NOMO-1 treated with dmso at 0.1 percent for 144 hours (cell line): ENCODE measurements at regions not wholly inside any gene's neighbourhood (a gene's known extent, or its start where the extent isn't known, plus 50 kb on each side); places are given as distances from the start of the nearest gene placed in this dataset.
"Not testable (repeated sequence)": the region's sequence is repeated elsewhere in the genome, so short reads cannot be mapped to it uniquely, and the experiment has no call there.

Experiments
- DNase-seq: peaks from one replicate; lab custom pipeline; 2025; ENCODE audit not compliant: unreplicated experiment; lab: John Stamatoyannopoulos, UW

DNA sequence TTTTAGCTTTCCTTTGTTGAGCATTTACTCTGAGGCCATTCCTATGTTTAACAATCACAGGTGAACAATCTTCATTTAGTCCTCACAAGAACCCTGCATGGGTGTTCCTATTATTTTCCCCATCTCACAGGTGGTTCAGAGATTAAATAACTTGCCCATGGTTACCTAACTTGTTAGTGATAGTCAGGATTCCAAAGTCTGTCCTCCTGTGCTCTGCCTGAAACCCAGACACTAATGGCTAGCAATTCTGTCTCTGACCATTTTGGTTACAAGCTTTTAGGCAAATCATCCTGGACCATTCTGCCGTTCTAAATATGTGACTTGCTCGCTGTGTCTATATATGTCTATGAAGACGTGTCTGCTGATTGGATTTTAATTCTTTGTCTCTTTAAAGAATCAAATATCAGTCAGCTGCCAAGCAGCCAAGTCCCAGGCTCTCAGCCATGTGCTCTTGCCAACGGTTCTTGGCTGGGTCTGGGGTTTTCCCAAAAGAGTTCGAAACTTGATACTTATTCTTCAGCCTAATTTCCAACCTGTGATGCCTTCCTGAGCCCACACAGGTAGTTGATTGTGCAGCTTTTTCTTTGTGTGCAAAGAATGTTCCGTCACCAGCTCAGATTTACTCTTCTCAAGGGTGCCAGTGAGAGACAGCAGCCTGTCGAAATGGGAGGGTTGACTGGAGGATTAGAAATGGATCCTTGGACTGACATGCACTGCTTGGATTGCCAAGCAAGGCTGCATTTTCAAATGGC, 121.7 kb downstream of the NREP start:
- DNase-seq, result no peak

DNA sequence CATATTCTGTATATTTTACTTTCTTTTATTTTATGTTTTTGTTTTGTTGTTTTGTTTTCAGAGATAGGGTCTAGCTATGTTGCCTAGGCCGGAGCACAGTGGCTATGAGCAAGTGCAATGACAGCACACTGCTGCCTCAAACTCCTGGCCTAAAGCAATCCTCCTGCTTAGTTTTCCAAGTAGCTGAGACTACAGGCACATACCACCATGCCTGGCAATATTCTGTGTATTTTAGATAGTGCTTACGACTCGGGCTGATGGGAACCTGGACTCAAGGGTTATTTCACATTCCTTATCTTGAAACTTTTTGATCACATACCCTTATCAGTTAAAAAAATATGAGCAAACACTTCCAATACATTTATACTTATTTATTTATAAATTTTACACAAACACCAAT, 119.0 kb upstream of the STARD4 start:
- DNase-seq, result no peak

DNA sequence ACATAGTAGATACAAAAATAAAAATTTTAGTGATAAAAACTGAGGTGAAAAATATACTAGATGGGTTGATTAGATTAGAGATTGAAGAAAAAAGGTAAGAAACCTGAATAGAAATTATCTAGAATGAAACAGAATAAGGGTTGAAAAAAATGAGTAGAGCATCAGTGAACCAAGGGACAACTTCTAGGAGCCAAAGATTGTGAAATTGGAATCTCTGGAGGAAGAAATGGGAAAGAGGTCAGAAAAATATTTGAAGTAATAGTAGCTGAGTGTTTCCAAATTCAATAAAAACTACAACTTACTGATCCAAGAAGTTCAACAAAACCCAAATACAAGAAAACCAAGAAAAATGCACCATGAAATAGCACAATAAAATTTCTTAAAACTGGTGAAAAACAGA, 116.6 kb upstream of the STARD4 start:
- DNase-seq, result no peak

DNA sequence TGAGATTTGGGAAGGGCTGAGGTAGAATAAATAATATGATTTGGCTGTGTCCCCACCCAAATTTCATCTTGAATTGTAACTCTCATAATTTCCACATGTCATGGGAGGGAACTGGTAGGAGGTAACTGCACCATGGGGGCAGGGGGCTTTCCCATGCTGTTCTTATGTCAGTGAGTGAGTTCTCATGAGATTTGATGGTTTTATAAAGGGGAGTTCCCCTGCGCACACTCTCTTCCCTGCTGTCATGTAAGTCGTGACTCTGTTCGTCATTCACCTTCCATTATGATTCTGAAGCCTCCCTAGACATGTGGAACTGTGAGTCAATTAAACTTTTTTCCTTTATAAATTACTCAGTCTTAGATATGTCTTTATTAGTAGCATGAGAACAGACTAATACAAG, 115.5 kb upstream of the STARD4 start:
- no peak for DNase-seq

DNA sequence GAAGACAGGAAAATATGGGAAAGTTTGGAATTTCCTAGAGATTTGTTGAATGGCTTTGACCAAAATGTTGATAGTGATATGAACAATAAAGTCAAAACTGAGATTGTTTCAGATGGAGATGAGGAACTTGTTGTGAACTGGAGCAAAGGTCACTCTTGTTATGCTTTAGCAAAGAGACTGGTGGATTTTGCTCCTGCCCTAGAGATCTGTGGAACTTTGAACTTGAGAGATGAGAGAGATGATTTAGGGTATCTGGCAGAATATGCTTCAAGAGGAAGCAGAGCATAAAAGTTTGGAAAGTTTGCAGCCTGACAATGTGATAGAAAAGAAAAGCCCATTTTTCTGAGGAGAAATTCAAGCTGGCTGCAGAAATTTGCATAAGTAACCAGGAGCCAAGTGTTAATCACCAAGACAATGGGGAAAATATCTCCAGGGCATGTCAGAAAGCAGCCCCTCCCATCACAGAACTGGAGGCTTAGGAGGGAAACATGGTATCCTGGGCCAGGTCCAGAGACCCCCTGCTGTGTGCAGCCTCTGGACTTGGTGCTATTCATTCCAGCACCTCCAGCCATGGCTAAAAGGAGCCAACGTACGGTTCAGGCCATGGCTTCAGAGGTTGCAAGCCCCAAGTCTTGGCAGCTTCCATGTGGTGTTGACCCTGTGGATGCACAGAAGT, 114.3 kb upstream of the STARD4 start:
- DNase-seq, result no peak

DNA sequence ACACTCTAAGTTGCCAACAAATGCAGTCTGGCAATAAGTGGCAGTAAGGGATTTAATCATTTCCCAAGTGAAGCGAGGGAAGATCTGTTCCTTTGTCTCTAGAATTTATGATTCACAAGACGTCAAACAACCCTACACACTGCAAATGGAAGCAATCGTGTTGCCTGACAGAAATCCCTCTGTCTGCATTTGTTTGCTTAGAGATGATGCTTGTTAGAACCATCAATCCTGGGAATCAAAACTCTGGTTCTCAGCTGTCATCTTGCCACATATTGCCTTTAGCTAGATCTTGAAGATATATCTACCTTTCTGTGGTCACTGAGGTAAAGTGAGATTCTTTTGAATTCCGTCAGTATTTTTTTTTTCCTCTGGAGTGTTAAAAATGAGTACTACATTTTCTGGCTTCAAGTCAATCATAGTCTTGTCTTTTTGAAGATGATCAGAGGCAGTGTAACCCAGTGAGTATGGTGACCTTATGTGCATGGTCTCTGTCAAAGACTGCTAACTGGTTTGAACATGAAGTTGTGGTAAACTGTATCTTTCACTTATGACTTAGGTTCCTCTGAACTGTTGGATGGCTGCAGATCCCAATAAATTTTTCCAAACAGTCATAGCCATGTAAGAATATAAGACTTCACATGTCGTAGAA, 106.4 kb upstream of the STARD4 start:
- no peak for DNase-seq

DNA sequence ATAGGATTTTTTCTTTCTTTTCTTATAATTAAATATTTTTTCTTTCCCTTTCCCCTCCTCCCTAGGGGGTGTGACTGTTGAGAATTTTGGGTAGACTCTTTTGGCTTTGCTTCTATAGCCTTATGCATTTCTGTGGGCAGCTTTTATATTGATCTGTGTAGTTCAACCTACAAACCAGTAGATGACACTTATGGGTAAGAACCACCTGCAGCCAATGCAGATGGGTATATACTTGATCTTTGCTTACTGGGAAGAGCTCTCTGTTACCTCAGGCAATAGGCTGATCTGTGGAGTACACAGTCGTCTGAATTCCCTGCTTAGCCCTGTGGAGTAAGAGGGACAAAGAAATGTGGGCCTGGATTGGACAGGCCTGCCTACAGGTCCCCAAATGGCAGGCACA, 102.7 kb upstream of the STARD4 start:
- no peak for DNase-seq

DNA sequence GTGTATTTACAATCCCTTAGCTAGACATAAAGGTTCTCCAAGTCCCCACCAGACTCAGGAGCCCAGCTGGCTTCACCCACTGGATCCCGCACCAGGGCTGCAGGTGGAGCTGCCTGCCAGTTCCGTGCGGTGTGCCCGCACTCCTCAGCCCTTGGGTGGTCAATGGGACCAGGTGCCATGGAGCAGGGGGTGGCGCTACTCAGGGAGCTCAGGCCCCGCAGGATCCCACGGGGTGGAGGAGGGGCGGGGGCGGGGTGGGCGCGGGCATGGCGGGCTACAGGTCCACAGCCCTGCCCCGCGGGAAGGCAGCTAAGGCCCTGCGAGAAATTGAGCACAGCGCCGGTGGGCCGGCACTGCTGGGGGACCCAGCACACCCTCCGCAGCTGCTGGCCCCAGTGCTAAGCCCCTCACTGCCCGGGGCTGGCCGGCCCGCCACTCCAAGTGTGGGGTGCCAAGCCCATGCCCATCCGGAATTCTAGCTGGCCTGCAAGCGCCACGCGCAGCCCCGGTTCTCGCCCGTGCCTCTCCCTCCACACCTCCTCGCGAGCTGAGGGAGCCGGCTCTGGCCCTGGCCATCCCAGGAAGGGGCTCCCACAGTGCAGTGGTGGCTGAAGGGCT, 99.8 kb upstream of the STARD4 start:
- not testable (repeated sequence) for DNase-seq

DNA sequence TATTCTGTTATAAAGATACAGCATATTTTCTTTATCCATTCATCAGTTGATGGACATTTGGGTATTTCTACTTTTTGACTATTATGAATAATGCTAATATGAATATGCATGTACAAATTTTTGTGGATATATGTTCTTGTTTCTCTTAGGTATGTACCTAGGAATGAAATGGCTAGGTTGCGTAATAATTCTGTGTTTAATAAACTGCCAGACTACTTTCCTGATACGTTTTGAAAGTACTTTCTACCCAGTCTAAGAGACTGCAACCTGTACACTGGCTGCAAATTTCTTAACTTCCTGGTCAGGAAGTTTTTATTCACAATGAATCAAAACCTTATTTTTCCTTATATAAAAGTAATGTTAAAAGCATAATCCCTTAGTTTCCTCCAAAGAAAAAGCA, 93.9 kb upstream of the STARD4 start:
- DNase-seq, result no peak

DNA sequence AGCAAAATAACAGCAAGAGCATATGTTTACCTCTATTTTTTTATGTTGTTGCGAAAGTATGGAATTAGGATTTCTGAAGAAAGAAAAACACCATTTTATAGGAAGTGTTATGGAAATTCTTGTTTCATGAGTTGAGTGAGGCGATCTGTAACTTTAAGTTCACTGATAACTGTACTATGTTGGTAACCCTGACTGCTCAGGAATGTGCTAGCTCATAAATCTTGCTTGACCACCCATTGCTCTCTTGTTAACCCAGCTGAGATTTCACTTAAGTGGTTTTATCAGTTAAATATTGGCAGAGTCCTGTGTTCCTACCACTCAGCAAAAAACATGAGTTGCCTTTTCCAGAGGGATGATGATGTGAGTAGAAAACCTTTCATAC, 91.1 kb upstream of the STARD4 start:
- no peak for DNase-seq

DNA sequence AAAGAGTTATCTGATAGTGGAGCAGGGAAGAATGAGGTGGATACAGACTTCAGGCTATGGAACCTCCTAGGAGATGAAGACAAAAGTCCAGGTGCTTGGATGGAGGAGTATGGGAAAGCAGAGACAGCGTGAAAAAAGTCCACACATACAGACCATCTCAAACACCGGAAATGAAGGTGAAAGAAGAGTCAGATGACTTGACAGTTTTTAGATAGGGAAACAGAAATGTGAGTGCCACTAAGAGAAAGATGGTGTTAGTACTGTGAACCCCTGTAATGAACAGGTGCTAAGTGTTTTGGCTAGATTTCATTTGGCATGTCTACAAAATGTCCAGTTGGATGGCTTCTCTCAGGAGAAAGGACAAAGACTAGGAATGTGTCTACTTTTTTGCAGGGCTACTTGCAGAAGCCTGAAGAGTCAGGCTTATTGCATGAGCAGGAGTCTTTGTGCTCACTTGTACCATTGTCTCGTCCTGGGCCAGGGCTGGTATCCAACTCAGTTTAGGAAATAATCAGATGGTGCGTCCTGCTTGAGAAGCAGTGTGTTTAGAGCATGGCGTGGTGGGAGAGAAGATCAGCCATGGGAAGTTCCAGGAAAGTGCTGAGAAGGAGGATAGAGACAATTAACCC, 90.6 kb upstream of the STARD4 start:
- DNase-seq, result no peak

DNA sequence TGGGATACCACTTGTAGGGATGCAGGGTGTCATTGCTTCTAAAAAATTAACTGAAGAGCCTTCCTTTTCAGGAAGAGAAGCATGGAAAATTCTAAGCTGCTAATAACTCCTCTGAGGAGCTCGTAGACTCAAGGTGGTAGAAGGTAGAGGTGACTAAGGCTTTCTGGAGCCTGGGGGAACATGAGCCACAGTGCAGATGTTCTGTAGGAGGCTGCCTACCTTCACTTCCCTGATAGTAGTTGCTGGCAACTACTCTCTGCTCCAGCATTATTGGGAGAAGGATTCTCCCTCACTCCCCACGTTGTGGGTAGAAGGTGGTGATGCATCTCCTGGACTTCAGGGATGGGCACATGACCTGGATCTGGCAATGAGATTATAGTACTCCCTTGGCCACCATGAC, 86.7 kb upstream of the STARD4 start:
- DNase-seq, result no peak

DNA sequence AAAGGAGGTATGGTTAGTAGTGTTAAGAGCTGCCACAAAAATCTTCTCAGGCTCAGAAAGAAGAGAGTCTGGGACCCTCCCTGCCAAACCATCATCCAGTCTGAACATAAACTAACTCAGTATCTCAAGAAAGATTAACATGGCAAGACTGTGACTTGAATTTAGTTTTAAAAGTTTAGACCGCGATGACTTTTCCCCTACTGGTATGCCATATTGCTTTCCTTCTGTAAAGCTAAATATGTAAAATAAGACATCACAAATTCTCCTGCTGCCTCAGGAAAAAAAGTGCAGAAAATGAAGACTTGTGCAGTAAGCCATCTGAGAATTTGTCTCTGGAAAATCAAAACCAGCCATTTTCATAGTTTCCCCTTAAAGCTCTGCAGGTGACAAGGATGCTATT, 85.2 kb upstream of the STARD4 start:
- DNase-seq, result no peak

DNA sequence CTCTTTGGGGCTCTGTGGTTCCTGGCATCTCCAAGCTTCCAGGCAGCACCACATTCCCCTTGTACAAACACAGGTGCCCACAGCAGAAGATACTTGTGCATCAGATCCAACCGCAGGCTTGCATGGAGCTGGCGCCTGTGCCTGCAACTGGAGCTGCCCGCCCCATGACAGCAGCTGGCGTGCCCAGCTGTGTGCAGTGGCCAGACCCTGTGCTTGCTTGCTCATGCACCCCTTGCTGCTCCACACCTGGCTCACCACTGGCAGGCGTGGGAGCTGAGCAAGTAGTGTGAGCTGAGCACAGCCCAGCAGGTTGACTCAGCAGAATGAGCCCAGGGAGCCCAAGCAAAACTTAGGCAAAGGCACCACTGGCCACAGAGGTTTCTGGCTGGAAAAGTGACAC, 84.4 kb upstream of the STARD4 start:
- no peak for DNase-seq

DNA sequence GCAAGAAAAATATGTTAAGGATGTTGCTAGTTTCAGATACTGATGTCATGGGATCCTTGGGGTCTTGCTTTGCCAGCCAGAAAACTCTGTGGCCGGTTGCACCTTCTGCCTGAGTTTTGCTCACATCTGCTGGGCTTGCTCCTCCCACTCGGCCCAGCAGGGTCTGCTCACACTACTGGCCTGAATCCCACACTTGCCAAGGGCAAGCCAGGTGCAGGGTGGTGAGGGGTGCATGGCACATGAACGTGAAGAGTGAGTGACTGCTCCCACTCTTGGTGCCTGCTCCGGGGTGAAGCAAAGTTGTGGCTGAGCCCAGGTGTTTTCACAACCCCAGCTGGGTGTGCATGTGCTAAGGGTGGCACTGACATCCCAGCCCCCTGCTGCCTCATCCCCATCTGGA, 83.1 kb upstream of the STARD4 start:
- DNase-seq, result no peak

DNA sequence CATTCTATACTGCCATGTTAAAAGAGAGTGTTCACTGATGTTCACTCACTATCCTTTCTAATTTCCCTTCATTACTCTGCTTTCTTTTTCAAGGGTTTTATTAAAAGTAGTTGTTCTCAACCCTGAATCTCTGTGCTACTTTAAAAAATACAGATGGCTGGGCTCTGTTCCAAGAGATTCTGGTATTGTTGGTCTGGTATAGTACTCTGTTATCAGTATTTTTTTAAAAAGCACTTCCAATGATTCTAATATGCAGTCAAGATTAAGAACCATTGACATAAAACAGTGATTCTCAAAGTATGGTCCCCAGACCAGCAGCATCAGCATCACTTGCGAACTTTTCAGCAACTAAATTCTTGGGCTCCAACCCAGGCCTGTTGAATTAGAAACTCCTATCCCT, 77.0 kb upstream of the STARD4 start:
- DNase-seq, result no peak

DNA sequence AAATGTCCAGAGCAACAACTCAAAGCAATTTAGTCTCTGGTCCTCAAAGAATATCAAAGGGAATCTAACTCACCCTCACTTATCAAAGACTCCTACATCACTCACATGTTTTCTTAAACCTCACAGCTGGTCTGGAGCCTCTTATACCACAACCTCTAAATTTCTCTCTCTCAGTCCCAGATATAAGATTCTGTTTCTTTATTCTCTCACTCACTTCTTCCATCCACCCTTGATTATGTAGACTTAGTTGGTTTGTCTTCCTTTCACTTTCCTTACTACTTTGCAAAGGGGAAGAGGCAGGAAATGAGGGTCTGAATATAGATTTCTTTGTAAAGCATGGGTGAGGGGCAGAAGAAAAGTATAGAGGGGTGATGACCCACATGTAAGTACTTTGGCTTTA, 75.4 kb upstream of the STARD4 start:
- no peak for DNase-seq

DNA sequence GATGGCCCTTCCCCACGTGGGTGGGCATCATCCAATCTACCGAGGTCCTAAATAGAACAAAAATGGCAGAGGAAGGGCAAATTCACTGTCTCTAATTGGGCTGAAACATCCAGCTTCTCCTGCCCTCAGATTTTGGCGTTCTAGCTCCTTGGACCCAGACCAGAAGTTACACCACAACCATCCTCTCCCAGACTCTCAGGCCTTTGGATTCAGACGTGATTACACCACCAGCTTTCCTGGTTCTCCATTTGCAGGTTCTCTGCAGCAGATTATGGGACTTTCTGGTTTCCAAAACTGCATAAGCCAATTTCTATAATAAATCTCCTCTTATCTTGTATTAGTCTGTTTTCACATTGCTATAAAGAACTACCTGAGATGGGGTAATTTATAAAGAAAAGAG, 73.6 kb upstream of the STARD4 start:
- no peak for DNase-seq

DNA sequence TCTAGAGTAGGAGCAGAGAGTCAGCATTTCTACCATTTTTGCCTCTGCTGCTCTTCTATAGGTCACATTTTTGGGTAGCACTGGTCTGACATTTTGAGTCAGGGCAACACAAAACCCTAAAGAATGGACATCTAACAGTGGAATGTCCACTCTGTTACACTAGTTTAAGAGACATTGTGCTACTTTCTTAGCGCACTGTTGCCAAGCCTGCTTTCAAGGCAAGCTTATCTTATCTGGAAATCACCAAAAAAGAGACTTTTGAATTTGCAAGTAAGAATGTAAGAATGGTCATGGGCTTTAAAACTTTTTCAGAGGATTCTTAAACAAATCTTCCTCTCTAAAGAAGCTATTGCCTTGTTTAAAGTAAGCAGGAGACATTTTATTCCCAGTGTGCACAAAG, 73.0 kb upstream of the STARD4 start:
- DNase-seq, result no peak

DNA sequence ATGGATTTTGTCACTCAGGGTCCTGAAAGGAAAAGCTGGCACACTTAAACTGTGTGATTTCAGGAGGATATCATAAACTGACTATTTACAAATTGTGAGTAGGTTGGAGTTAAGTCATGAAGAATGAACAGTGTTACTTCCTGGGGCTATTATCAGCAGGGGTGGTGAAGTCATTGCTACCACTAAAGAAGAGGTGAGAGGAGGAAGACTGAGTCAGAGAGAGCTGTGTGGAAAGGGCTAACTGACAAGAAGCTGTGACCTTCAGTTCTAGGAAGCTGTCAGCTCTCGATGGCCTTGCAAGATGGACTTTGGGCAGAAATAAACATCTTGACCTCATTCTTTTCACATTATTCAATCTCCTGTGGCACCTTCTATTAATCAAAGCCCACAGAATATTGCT, 72.3 kb upstream of the STARD4 start:
- DNase-seq, result peak; percentile 73

DNA sequence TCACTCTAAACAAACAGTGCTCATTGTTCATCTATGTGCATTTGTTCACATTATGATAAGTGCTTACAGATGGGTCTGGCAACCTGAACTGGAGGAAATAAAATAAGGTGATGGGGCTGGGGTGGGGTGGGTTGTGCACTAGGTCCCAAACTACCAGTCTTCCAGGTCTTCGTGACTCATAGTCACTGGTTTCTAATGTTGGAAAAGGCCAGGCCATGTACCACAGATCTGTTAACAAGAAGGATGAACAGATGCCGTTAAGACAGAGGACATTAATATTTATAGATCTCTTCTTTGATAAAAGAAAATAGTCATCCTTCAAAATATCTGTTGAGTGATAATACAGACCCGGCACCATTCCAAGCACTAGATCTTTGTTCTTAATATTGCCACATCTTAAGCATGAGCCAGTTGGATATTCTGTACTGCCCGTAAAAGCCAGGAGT, 71.4 kb upstream of the STARD4 start:
- no peak for DNase-seq
